Keratinocyte (primary cell): ENCODE measurements at regions not wholly inside any gene's neighbourhood (a gene's known extent, or its start where the extent isn't known, plus 50 kb on each side); places are given as distances from the start of the nearest gene placed in this dataset.

Experiments used
- CTCF ChIP-seq, 3 experiments: IDR thresholded peaks in 1 of 3; conservative IDR thresholded peaks in 1 of 3; optimal IDR thresholded peaks in 1 of 3; 2 replicates in 2 of 3; 3 replicates in 1 of 3; pipeline versions ENCODE3 to v1.5.1; 2011; ENCODE audit warnings: low read length in 3 of 3, mild to moderate bottlenecking in 3 of 3, moderate library complexity in 2 of 3, control low read depth in 1 of 3, inconsistent platforms in 1 of 3; ENCODE audit not compliant: insufficient read depth in 2 of 3; ENCODE audit errors: extremely low read depth in 1 of 3
- EZH2 ChIP-seq: IDR thresholded peaks from one replicate; pipeline ENCODE4 v1.6.1; 2012; ENCODE audit warnings: inconsistent platforms, mild to moderate bottlenecking, low read length, moderate library complexity

DNA sequence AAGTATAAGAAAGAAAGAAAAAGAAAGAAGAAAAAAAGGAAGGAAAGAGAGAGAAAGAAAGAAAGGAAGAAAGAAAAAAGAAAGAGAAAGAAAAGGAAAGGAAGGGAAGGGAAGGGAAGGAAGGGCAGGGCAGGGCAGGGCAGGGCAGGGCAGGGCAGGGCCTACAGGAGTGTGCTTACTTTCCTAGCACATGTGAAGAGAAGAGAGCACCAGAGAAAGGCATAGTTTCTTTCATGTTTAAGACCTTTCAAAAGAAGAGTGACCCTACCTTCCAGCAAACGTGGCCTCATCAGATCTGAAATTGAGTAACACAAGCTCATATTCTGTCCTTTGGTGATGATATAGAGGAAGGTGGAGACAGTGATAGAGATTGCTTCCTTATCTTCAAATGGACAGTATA lies 899.3 kb upstream of the RAG2 start:
- TF ChIP-seq CTCF (optimal IDR thresholded peaks at IDR 0.05 in 1 of 3, IDR thresholded peaks at IDR 0.05 in 1 of 3, conservative IDR thresholded peaks at IDR 0.05 in 1 of 3; ENCODE audit: extremely low read depth in 1 of 3, insufficient read depth in 2 of 3, low read length in 3 of 3) (no peak), EZH2 (no peak)
